CD4-positive, alpha-beta T cell (primary cell): ENCODE measurements at regions not wholly inside any gene's neighbourhood (a gene's known extent, or its start where the extent isn't known, plus 50 kb on each side); places are given as distances from the start of the nearest gene placed in this dataset.

Source experiments
- ATAC-seq: fragments of 200-7000 bp; cut with Tn5 transposase; one replicate; pipeline ENCODE4 v1.10.0; 2022; ENCODE audit warnings: mild to moderate bottlenecking; ENCODE audit not compliant: poor library complexity
- CTCF ChIA-PET: fragments of 350-600 bp; sonication (Branson Sonifier 250); formaldehyde crosslinking; loops from one replicate; lab custom pipeline; 2021; ENCODE audit warnings: antibody characterized with exemption, inconsistent platforms; lab: Charles Lee
- POLR2A ChIA-PET: fragments of 350-600 bp; sonication (Branson Sonifier 250); formaldehyde crosslinking; loops from one replicate; lab custom pipeline; 2021; ENCODE audit warnings: antibody characterized with exemption, inconsistent platforms; lab: Charles Lee
- DNase-seq, 14 experiments: peaks; one replicate each; pipeline ENCODE4 v3.0.0-alpha.2; 2013 to 2020; ENCODE audit warnings: mixed read lengths in 2 of 14
- H3K27ac ChIP-seq, 2 donors: one replicate each; pipeline versions ENCODE4 v1.5.1 to v1.7.0; 2013; ENCODE audit warnings: low read length in 2 of 2, low read depth in 1 of 2, mild to moderate bottlenecking in 1 of 2
- H3K27me3 ChIP-seq, 2 experiments: 1 replicate in 1 of 2; 2 replicates in 1 of 2; pipeline versions ENCODE4 v1.6.1 to v1.7.0; 2013; ENCODE audit warnings: low read length in 2 of 2, control low read depth in 1 of 2, mild to moderate bottlenecking in 1 of 2, moderate library complexity in 1 of 2; ENCODE audit not compliant: insufficient read depth in 2 of 2, control insufficient read depth in 1 of 2
- H3K36me3 ChIP-seq: one replicate; pipeline ENCODE4 v1.6.1; 2013; ENCODE audit warnings: low read length, control low read depth; ENCODE audit not compliant: insufficient read depth
- H3K4me1 ChIP-seq: one replicate; pipeline ENCODE4 v1.6.1; 2013; ENCODE audit warnings: low read length, control low read depth; ENCODE audit not compliant: insufficient read depth
- H3K4me3 ChIP-seq: one replicate; pipeline ENCODE4 v1.5.1; 2013; ENCODE audit warnings: mild to moderate bottlenecking, low read length, moderate library complexity
- H3K9me3 ChIP-seq, 2 experiments: 1 replicate in 1 of 2; 2 replicates in 1 of 2; pipeline versions ENCODE4 v1.6.1 to v1.7.0; 2013; ENCODE audit warnings: low read length in 2 of 2, mild to moderate bottlenecking in 2 of 2, control low read depth in 1 of 2, moderate library complexity in 1 of 2; ENCODE audit not compliant: control insufficient read depth in 1 of 2, insufficient read depth in 1 of 2
- H3K27ac Mint-ChIP-seq: one replicate; pipeline ENCODE4 v1.8.0; 2020; ENCODE audit warnings: mixed read lengths
- H3K27me3 Mint-ChIP-seq: one replicate; pipeline ENCODE4 v1.8.0; 2021; ENCODE audit warnings: mixed read lengths
- H3K36me3 Mint-ChIP-seq: one replicate; pipeline ENCODE4 v1.8.0; 2021; ENCODE audit warnings: low read depth, mixed read lengths
- H3K4me1 Mint-ChIP-seq: one replicate; pipeline ENCODE4 v1.8.0; 2021; ENCODE audit warnings: low read depth, mixed read lengths
- H3K4me3 Mint-ChIP-seq: one replicate; pipeline ENCODE4 v1.8.0; 2020; ENCODE audit warnings: mild to moderate bottlenecking, mixed read lengths
- H3K9me3 Mint-ChIP-seq: one replicate; pipeline ENCODE4 v1.8.0; 2020; ENCODE audit warnings: mixed read lengths
- intact Hi-C, 2 experiments: fragments of 100-400 bp; cut with DNase I in 1 of 2; cut with micrococcal nuclease in 1 of 2; formaldehyde crosslinking; loops; one replicate each; pipeline versions ENCODE4 v1.15.1 to v1.9.0; 2023 to 2025; cut with DNase I, micrococcal nuclease
- TF ChIP-seq, protein P1 (sequence below): fragments of 200-600 bp; IDR thresholded peaks from one replicate; pipeline ENCODE4 v1.8.0; 2022; ENCODE audit warnings: antibody characterized with exemption, mild to moderate bottlenecking

DNA sequence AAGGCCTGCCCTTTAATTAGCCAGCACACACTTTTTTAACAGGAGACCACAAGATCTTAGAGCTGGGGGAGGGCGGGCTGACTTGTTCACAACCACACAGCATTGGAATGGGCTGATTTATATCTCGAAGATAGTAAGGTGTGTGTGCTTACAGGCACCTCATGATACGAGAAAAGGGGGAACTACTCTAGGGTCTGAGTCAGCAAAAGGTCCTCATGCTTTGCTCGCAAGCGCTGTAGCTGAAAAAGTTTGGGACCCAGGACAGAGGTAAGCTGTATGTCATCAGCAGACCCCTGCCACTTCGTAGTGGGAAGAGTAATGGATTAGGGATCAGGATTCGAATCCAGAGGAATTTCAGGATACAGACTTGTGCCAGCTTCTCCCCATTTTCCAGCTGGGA lies 88.9 kb upstream of the RBM19 start:
- H3K4me1 ChIP-seq, result no peaks in the 10 kb centered on the region
- Mint-ChIP-seq H3K9me3 (peaks cover 5% of the 10 kb centered on the region), H3K27me3 (peaks cover 11% of the 10 kb centered on the region), H3K4me3 (no peak overlapping the region), H3K4me1 (no peaks in the 10 kb centered on the region), H3K36me3 (no peaks in the 10 kb centered on the region), H3K27ac (no peak overlapping the region)
- intact Hi-C loops, result no loop called here
- H3K4me3 ChIP-seq, result no peak overlapping the region
- no peak for ATAC-seq
- H3K27me3 ChIP-seq, result no peaks in the 10 kb centered on the region
- CTCF ChIA-PET, result no interaction called here
- POLR2A ChIA-PET, result no interaction called here
- H3K27ac ChIP-seq, result no peak overlapping the region
- TF ChIP-seq, protein P1, sequence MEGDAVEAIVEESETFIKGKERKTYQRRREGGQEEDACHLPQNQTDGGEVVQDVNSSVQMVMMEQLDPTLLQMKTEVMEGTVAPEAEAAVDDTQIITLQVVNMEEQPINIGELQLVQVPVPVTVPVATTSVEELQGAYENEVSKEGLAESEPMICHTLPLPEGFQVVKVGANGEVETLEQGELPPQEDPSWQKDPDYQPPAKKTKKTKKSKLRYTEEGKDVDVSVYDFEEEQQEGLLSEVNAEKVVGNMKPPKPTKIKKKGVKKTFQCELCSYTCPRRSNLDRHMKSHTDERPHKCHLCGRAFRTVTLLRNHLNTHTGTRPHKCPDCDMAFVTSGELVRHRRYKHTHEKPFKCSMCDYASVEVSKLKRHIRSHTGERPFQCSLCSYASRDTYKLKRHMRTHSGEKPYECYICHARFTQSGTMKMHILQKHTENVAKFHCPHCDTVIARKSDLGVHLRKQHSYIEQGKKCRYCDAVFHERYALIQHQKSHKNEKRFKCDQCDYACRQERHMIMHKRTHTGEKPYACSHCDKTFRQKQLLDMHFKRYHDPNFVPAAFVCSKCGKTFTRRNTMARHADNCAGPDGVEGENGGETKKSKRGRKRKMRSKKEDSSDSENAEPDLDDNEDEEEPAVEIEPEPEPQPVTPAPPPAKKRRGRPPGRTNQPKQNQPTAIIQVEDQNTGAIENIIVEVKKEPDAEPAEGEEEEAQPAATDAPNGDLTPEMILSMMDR, result no peak
- H3K9me3 ChIP-seq, result peaks cover 0 to 6% of the 10 kb centered on the region in 2 experiments
- no peak for DNase-seq
- no peaks in the 10 kb centered on the region for H3K36me3 ChIP-seq

DNA sequence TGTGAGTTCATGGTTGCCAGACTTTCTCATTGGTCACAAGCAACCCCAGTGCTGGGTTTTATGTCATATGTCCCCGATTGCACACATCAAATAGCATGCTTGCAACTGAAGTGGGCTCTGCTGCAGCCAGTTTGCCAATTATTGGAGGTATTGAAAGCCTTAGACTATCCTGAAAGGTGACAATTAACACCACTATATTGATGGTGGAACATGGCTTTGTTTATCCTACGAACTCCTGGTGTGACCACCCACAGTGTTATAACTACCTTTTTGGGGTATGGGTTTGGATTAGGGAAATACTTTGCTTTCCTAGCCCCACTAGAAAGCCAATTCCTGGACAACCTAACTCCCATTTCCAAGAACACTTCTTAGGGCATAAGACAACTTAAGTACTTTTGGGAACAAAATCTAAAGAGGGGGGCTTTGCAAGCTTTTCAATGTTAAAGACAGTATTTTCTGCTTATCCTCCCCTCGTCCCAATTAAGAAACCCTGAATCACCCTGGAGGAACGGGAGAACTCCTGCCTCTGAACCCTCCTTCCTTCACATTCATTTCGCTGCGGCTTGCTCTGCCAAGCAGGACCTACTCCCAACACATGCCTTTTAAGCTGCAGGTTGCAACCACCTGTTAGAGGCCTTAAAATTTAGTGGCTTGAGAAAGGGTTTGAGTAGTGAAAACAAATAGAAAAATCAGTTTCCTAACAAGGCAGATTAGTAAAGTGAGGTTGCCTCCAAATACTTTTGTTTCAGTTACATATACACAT lies 80.3 kb upstream of the RBM19 start:
- no peak overlapping the region for H3K27ac Mint-ChIP-seq
- ChIA-PET CTCF (no interaction called here), POLR2A (no interaction called here)
- H3K4me3 Mint-ChIP-seq, result no peak overlapping the region
- peaks cover 15% of the 10 kb centered on the region for H3K27me3 Mint-ChIP-seq
- DNase-seq (no peak), ATAC-seq (no peak)
- H3K27me3 ChIP-seq, result peaks cover 0 to 5% of the 10 kb centered on the region in 2 experiments
- H3K9me3 ChIP-seq, result no peaks in the 10 kb centered on the region
- TF ChIP-seq, protein P1, result no peak
- no peak overlapping the region for H3K27ac ChIP-seq
- H3K4me3 ChIP-seq, result no peak overlapping the region
- H3K4me1 Mint-ChIP-seq, result no peaks in the 10 kb centered on the region
- H3K9me3 Mint-ChIP-seq, result no peaks in the 10 kb centered on the region
- H3K36me3 Mint-ChIP-seq, result no peaks in the 10 kb centered on the region
- H3K4me1 ChIP-seq, result no peaks in the 10 kb centered on the region
- no peaks in the 10 kb centered on the region for H3K36me3 ChIP-seq
- intact Hi-C loops, result no loop called here

DNA sequence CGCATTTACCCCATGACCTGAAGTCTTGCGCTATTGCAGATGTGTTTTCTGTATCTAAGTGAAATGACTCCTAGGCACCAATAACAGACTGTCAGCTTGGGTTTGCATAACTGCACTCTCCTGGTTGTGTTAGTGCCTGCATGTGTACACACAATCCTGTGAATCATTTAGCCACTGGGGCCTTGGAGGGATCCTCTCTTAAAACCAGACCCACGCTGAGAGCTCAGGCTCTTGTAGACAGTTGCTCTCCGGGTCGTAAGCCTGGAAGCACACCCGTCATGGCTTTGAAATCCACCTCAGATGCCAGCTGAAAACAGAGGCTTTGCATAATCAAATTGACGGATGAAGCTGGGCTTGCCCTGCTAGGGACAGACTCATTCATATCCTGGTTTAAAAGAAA lies 79.2 kb upstream of the RBM19 start:
- H3K4me1 Mint-ChIP-seq, result no peaks in the 10 kb centered on the region
- peaks cover 19% of the 10 kb centered on the region for H3K27me3 Mint-ChIP-seq
- Histone ChIP-seq H3K36me3 (no peaks in the 10 kb centered on the region), H3K4me3 (no peak overlapping the region), H3K9me3 (no peaks in the 10 kb centered on the region), H3K27ac (no peak overlapping the region), H3K27me3 (peaks cover 0 to 5% of the 10 kb centered on the region in 2 experiments), H3K4me1 (no peaks in the 10 kb centered on the region)
- no peak for DNase-seq
- no peak overlapping the region for H3K27ac Mint-ChIP-seq
- TF ChIP-seq, protein P1, result no peak
- POLR2A ChIA-PET, result no interaction called here
- H3K36me3 Mint-ChIP-seq, result no peaks in the 10 kb centered on the region
- no peaks in the 10 kb centered on the region for H3K9me3 Mint-ChIP-seq
- CTCF ChIA-PET, result no interaction called here
- ATAC-seq, result no peak
- no peak overlapping the region for H3K4me3 Mint-ChIP-seq
- intact Hi-C loops, result no loop called here
